Adrenal gland (tissue), 9 donors: ENCODE measurements at regions not wholly inside any gene's neighbourhood (a gene's known extent, or its start where the extent isn't known, plus 50 kb on each side); places are given as distances from the start of the nearest gene placed in this dataset.

Experiments used
- DNase-seq, 7 donors: peaks; one replicate each; pipeline ENCODE4 v3.0.0-alpha.2; 2019 to 2020
- H3K27ac ChIP-seq, 5 donors: fragments of 200-600 bp; sonication (generic) in 4 of 5; 1 replicate in 3 of 5; 2 replicates in 2 of 5; pipeline versions ENCODE4 v1.5.1 to v1.8.0; 2016 to 2020; ENCODE audit warnings: mild to moderate bottlenecking in 1 of 5
- H3K27me3 ChIP-seq: fragments of 200-600 bp; 2 replicates; pipeline ENCODE4 v1.8.0; 2021
- H3K36me3 ChIP-seq, 2 donors: fragments of 200-600 bp; replicated peaks in 1 of 2; 1 replicate in 1 of 2; 2 replicates in 1 of 2; pipeline versions ENCODE4 v1.5.1 to v1.8.0; 2018 to 2022
- H3K4me1 ChIP-seq, 2 donors: fragments of 200-600 bp; replicated peaks in 1 of 2; 1 replicate in 1 of 2; 2 replicates in 1 of 2; pipeline versions ENCODE4 v1.5.1 to v1.8.0; 2018 to 2021
- H3K4me3 ChIP-seq, 4 donors: fragments of 200-600 bp; sonication (generic) in 3 of 4; one replicate each; pipeline ENCODE4 v1.5.1; 2016 to 2018
- H3K9me3 ChIP-seq, 3 donors: fragments of 200-600 bp; sonication (generic) in 1 of 3; replicated peaks in 1 of 3; 1 replicate in 2 of 3; 2 replicates in 1 of 3; pipeline versions ENCODE4 v1.5.1 to v1.8.0; 2016 to 2021
- CTCF ChIP-seq, 6 experiments: fragments of 450-650 bp in 4 of 6; fragments of 200-600 bp in 2 of 6; sonication (generic) in 1 of 6; IDR thresholded peaks; 1 replicate in 5 of 6; 2 replicates in 1 of 6; pipeline versions ENCODE4 v1.5.1 to v1.8.0; 2016 to 2021; ENCODE audit warnings: antibody characterized with exemption in 6 of 6, mild to moderate bottlenecking in 2 of 6, moderate library complexity in 1 of 6
- POLR2A ChIP-seq, 2 donors: fragments of 450-650 bp; IDR thresholded peaks; one replicate each; pipeline ENCODE4 v1.6.1; 2017; ENCODE audit warnings: antibody characterized with exemption in 2 of 2, mild to moderate bottlenecking in 2 of 2, moderate library complexity in 1 of 2
- WGBS, 4 donors: extraction: QIAGEN DNeasy Blood & Tissue Kit in 2 of 4; methylation state at CpG; one replicate each; pipeline versions ENCODE4 v1.1.5 to v1.1.7; 2013 to 2017; 5-methylcytosine and 5-hydroxymethylcytosine counted together
- intact Hi-C, 2 donors: fragments of 100-400 bp; cut with DNase I; formaldehyde crosslinking; loops; one replicate each; pipeline versions ENCODE4 v1.14.1 to v1.15.0; 2022 to 2023
- donor health status: healthy with polysubstance abuse.
- donor health status: Bipolar disorder and iron deficiency.
- donor health status: DM: yes; HTN: yes; CAD: no.
- donor health status: DM: no; HTN: no; CAD: no.
- donor health status: DM: no; HTN: no; CAD: no.

GRCh38 chr11:70505761-70506657, 107.7 kb downstream of the CTTN start:
- WGBS, 4 donors, result 78 to 89% (median 85%) methylated on average over 5 to 15 of the region's 15 CpGs
- TF ChIP-seq CTCF (IDR thresholded peaks at IDR 0.05) (no peak), POLR2A (IDR thresholded peaks at IDR 0.05) (no peak)

GRCh38 chr11:70506658-70506970, 108.3 kb downstream of the CTTN start:
- H3K4me1 ChIP-seq, result no peaks in the 10 kb centered on the region
- intact Hi-C loops, result no loop called here
- H3K4me3 ChIP-seq, result no peak overlapping the region
- no peak for TF ChIP-seq CTCF (IDR thresholded peaks at IDR 0.05)
- TF ChIP-seq POLR2A (IDR thresholded peaks at IDR 0.05), result no peak
- no peaks in the 10 kb centered on the region for H3K36me3 ChIP-seq
- no peaks in the 10 kb centered on the region for H3K9me3 ChIP-seq
- H3K27ac ChIP-seq, result no peak overlapping the region
- no peak for DNase-seq
- H3K27me3 ChIP-seq, result no peaks in the 10 kb centered on the region
- 80 to 92% (median 82%) methylated on average over 1 to 5 of the region's 5 CpGs for WGBS, 4 donors

More at GRCh38 chr11:70505761-70506657, 107.7 kb downstream of the CTTN start:
- intact Hi-C loops, result no loop called here
- no peak overlapping the region for H3K4me3 ChIP-seq
- no peaks in the 10 kb centered on the region for H3K9me3 ChIP-seq
- no peaks in the 10 kb centered on the region for H3K4me1 ChIP-seq
- H3K27me3 ChIP-seq, result no peaks in the 10 kb centered on the region
- no peaks in the 10 kb centered on the region for H3K36me3 ChIP-seq
- no peak overlapping the region for H3K27ac ChIP-seq
- no peak for DNase-seq

GRCh38 chr11:70506986-70507385, 108.7 kb downstream of the CTTN start:
- Histone ChIP-seq H3K9me3 (no peaks in the 10 kb centered on the region), H3K27ac (no peak overlapping the region), H3K4me3 (no peak overlapping the region), H3K36me3 (no peaks in the 10 kb centered on the region), H3K4me1 (no peaks in the 10 kb centered on the region), H3K27me3 (no peaks in the 10 kb centered on the region)
- WGBS, 4 donors, result 82 to 91% (median 89%) methylated on average over 7 of the region's 7 CpGs
- intact Hi-C loops, result no loop called here
- TF ChIP-seq CTCF (IDR thresholded peaks at IDR 0.05), result no peak
- TF ChIP-seq POLR2A (IDR thresholded peaks at IDR 0.05), result no peak
- no peak for DNase-seq

GRCh38 chr11:70507466-70508230, 109.3 kb downstream of the CTTN start:
- no peaks in the 10 kb centered on the region for H3K4me1 ChIP-seq
- H3K27me3 ChIP-seq, result no peaks in the 10 kb centered on the region
- intact Hi-C loops, result no loop called here
- peaks cover 0 to 3% (median 0%) of the 10 kb centered on the region in 3 donors for H3K9me3 ChIP-seq
- TF ChIP-seq POLR2A (IDR thresholded peaks at IDR 0.05) (no peak), CTCF (IDR thresholded peaks at IDR 0.05) (no peak)
- no peak overlapping the region for H3K27ac ChIP-seq
- 87 to 91% (median 90%) methylated on average over 13 to 20 of the region's 20 CpGs for WGBS, 4 donors
- H3K36me3 ChIP-seq, result no peaks in the 10 kb centered on the region
- no peak for DNase-seq
- H3K4me3 ChIP-seq, result no peak overlapping the region
